Mucosa of descending colon (tissue), 3 donors: ENCODE measurements at regions not wholly inside any gene's neighbourhood (a gene's known extent, or its start where the extent isn't known, plus 50 kb on each side); places are given as distances from the start of the nearest gene placed in this dataset.

Source experiments
- ATAC-seq: fragments of 200-7000 bp; cut with Tn5 transposase; one replicate; pipeline ENCODE4 v1.9.1; 2020; ENCODE audit warnings: mild to moderate bottlenecking, moderate library complexity
- DNase-seq, 3 donors: peaks; one replicate each; pipeline ENCODE4 v3.0.0-alpha.2; 2020
- H3K36me3 ChIP-seq: fragments of 200-600 bp; one replicate; pipeline ENCODE4 v1.8.0; 2021; ENCODE audit warnings: low read depth, mild to moderate bottlenecking
- H3K4me1 ChIP-seq: fragments of 200-600 bp; one replicate; pipeline ENCODE4 v1.8.0; 2021; ENCODE audit warnings: low read depth, mild to moderate bottlenecking
- H3K4me3 ChIP-seq: fragments of 200-600 bp; one replicate; pipeline ENCODE4 v1.8.0; 2021; ENCODE audit warnings: mild to moderate bottlenecking
- H3K9me3 ChIP-seq: fragments of 200-600 bp; one replicate; pipeline ENCODE4 v1.8.0; 2021; ENCODE audit warnings: mild to moderate bottlenecking
- intact Hi-C, 2 donors: fragments of 100-400 bp; cut with DNase I in 1 of 2; cut with micrococcal nuclease in 1 of 2; formaldehyde crosslinking; loops; one replicate each; pipeline versions ENCODE4 v1.11.0 to v1.11.1; 2022; cut with DNase I, micrococcal nuclease
- TF ChIP-seq, protein P1 (sequence below): fragments of 200-600 bp; IDR thresholded peaks from one replicate; pipeline ENCODE4 v1.8.0; 2022; ENCODE audit warnings: antibody characterized with exemption, mild to moderate bottlenecking
- donor health status: DM: no; HTN: no; CAD: no; lungs with moderate emphysema.
- donor health status: DM: no; HTN: no; CAD: no.
- donor health status: DM: no; HTN: yes; CAD: no.

DNA sequence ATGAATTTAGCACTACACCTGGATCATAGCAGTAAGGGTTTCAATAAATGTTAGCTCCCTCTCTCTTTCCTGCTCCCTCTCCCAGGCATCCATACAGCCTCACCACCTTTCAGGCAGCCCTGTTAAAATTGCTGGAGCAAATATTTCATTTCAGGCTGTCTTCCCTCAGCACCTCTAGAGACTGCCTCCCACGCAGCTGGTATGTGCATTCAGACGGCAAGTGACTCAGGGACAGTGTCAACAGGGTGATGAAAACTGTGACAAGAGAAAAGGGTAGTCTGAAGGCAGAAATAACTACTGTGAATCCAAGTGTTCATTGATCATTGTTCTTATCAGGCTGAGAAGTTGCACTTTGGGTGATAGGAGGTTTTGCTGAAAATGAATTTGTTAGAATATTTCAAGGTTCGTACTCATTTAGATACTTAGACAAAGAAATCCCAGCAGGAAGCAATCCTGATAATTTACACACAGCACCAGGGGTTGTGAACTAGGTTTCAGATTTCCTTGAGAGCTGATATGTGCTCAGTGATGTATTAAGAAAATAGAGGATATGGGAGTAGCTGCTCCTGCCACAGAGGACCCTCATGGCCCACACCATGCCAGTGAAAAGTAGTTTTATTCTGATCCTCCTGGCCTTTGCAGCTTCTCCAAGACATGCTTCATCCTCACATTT lies 424.2 kb downstream of the FGF13 start:
- intact Hi-C loops, result no loop called here
- no peaks in the 10 kb centered on the region for H3K36me3 ChIP-seq
- TF ChIP-seq, protein P1, sequence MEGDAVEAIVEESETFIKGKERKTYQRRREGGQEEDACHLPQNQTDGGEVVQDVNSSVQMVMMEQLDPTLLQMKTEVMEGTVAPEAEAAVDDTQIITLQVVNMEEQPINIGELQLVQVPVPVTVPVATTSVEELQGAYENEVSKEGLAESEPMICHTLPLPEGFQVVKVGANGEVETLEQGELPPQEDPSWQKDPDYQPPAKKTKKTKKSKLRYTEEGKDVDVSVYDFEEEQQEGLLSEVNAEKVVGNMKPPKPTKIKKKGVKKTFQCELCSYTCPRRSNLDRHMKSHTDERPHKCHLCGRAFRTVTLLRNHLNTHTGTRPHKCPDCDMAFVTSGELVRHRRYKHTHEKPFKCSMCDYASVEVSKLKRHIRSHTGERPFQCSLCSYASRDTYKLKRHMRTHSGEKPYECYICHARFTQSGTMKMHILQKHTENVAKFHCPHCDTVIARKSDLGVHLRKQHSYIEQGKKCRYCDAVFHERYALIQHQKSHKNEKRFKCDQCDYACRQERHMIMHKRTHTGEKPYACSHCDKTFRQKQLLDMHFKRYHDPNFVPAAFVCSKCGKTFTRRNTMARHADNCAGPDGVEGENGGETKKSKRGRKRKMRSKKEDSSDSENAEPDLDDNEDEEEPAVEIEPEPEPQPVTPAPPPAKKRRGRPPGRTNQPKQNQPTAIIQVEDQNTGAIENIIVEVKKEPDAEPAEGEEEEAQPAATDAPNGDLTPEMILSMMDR, result no peak
- H3K4me3 ChIP-seq, result no peak overlapping the region
- DNase-seq, result no peak
- no peak for ATAC-seq
- H3K9me3 ChIP-seq, result no peaks in the 10 kb centered on the region
- no peaks in the 10 kb centered on the region for H3K4me1 ChIP-seq

DNA sequence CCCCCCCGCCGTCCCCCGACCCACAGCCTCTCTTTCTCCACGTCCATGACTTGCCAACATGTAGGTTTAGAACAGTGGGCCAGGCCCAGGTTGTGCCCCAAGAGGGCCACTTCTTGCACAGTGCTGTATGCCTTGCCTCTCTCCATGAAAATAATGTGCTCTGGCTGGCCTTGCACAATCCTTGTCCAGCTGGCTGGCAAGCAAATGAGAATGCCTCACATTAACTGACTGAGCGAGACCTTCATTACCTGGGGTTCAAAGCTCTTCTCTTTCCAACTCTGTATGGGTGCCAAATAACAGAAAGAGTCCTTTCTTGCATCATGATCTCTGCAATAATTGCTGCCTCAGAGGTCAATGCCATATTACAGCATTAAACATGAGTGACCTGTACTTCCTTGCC lies 416.6 kb downstream of the FGF13 start:
- no peak for DNase-seq
- Histone ChIP-seq H3K4me3 (no peak overlapping the region), H3K4me1 (no peaks in the 10 kb centered on the region), H3K9me3 (no peaks in the 10 kb centered on the region), H3K36me3 (no peaks in the 10 kb centered on the region)
- TF ChIP-seq, protein P1, result no peak
- intact Hi-C loops, result no loop called here
- ATAC-seq, result no peak

DNA sequence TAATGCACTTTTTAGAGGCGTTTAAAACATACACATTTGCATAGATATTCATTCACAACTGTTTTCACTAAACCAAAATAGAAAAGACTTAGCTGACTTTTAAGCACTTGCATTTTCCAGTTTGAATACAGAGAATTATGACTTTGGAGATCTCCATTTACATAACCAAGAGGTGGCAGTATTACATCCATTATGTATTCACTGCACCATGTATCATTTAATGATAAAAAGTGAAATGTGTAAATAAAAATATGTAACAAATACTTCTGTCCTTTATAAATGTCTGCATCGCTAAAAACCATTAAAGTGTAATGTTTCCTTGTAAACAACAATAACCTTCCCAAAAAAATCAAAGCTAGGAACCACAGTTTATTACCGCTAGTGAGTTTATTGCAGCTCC lies 413.2 kb downstream of the FGF13 start:
- H3K9me3 ChIP-seq, result no peaks in the 10 kb centered on the region
- DNase-seq (no peak), ATAC-seq (no peak)
- no peaks in the 10 kb centered on the region for H3K4me1 ChIP-seq
- H3K4me3 ChIP-seq, result no peak overlapping the region
- H3K36me3 ChIP-seq, result no peaks in the 10 kb centered on the region
- intact Hi-C loops, result no loop called here
- TF ChIP-seq, protein P1, result no peak

DNA sequence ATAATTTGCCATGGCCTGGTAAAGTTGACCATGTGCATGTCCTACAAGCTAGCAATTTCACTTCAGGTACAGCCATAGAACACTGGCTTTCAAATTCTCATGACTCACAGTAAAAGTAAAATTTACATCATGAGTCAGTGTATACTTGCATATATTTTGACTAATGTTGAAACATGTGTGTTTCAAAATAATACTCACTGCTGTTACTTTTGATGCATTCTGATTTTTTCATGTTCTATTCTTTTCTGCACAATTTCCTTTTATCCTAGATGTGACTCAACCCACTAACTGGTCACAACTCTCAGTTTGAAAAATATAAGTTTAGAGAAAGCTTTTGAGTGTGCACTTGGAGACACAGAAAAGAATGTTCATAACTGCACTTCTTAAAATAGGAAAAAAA lies 365.7 kb downstream of the FGF13 start:
- ATAC-seq, result no peak
- Histone ChIP-seq H3K4me1 (no peaks in the 10 kb centered on the region), H3K36me3 (no peaks in the 10 kb centered on the region), H3K9me3 (no peaks in the 10 kb centered on the region), H3K4me3 (no peak overlapping the region)
- no peak for DNase-seq
- TF ChIP-seq, protein P1, result no peak
- intact Hi-C loops, result no loop called here

DNA sequence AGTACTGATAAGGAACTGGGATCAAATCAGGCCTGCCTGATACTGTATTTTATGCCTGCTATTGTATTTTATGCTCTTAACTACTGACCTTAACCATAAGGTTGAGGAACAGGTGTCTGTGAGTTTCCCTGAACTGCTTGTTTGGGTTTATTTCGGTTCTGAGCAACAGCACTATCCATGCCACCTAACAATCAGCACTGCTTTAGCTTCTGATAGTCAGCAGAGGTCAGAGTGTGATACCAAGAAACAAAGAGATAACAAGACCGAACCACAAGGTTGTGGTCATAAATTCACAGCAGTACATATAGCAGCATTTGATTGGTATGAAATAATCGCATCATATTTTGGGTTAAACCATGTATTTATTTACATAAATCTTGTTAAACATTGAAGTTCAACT lies 362.2 kb downstream of the FGF13 start:
- Histone ChIP-seq H3K4me3 (no peak overlapping the region), H3K4me1 (no peaks in the 10 kb centered on the region), H3K9me3 (no peaks in the 10 kb centered on the region), H3K36me3 (no peaks in the 10 kb centered on the region)
- ATAC-seq (no peak), DNase-seq (no peak)
- TF ChIP-seq, protein P1, result no peak
- intact Hi-C loops, result no loop called here

DNA sequence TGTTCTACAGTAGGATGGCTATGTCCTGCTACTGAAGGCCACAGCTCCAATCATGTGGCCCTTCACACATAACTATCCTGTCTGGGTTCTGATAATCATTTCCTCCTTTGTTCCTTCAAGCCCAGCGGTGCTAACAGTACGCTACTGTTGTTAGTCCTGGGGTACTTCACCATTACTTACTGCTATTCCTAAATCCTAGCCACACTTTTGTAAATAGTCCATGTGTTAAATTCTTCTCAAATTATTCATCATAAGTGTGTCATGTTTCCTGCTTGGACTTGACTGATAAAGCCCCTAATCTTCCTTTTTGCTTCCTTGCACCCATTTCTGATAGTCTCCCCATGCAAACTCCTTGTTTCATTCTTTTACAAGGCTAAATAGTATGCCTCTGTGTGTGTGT lies 332.6 kb downstream of the FGF13 start:
- intact Hi-C loops, result no loop called here
- H3K4me3 ChIP-seq, result no peak overlapping the region
- H3K9me3 ChIP-seq, result peaks cover 8% of the 10 kb centered on the region
- ATAC-seq, result no peak
- H3K36me3 ChIP-seq, result no peaks in the 10 kb centered on the region
- no peaks in the 10 kb centered on the region for H3K4me1 ChIP-seq
- DNase-seq, result no peak
- TF ChIP-seq, protein P1, result no peak
